Aorta (tissue), 5 donors: ENCODE measurements at regions not wholly inside any gene's neighbourhood (a gene's known extent, or its start where the extent isn't known, plus 50 kb on each side); places are given as distances from the start of the nearest gene placed in this dataset.
"Not testable (repeated sequence)": the region's sequence is repeated elsewhere in the genome, so short reads cannot be mapped to it uniquely, and the experiment has no call there.

Experiments
- ATAC-seq: fragments of 200-7000 bp; cut with Tn5 transposase; one replicate; pipeline ENCODE4 v1.9.1; 2022; ENCODE audit warnings: moderate library complexity; ENCODE audit not compliant: low FRiP score
- DNase-seq, 2 donors: peaks; one replicate each; pipeline ENCODE4 v3.0.0-alpha.2; 2020
- H3K27ac ChIP-seq, 2 donors: one replicate each; pipeline ENCODE4 v1.5.1; 2013; ENCODE audit warnings: low read length in 2 of 2, mild to moderate bottlenecking in 2 of 2, moderate library complexity in 2 of 2, control low read depth in 1 of 2, inconsistent platforms in 1 of 2, low read depth in 1 of 2
- H3K27me3 ChIP-seq, 2 donors: one replicate each; pipeline ENCODE4 v1.6.1; 2013; ENCODE audit warnings: control low read depth in 1 of 2, low read length in 1 of 2, mild to moderate bottlenecking in 1 of 2, moderate library complexity in 1 of 2; ENCODE audit not compliant: insufficient read depth in 2 of 2, control insufficient read depth in 1 of 2
- H3K36me3 ChIP-seq, 2 donors: one replicate each; pipeline ENCODE4 v1.6.1; 2013; ENCODE audit warnings: control low read depth in 1 of 2, low read length in 1 of 2, mild to moderate bottlenecking in 1 of 2; ENCODE audit not compliant: insufficient read depth in 2 of 2, control insufficient read depth in 1 of 2
- H3K4me1 ChIP-seq, 2 donors: one replicate each; pipeline ENCODE4 v1.6.1; 2013; ENCODE audit warnings: low read length in 2 of 2, control low read depth in 1 of 2, mild to moderate bottlenecking in 1 of 2, moderate library complexity in 1 of 2; ENCODE audit not compliant: insufficient read depth in 2 of 2, control insufficient read depth in 1 of 2
- H3K4me3 ChIP-seq, 2 donors: one replicate each; pipeline ENCODE4 v1.5.1; 2013; ENCODE audit warnings: low read length in 2 of 2, control low read depth in 1 of 2, mild to moderate bottlenecking in 1 of 2
- H3K9me3 ChIP-seq: one replicate; pipeline ENCODE4 v1.6.1; 2013; ENCODE audit warnings: mild to moderate bottlenecking, low read length; ENCODE audit not compliant: control insufficient read depth
- WGBS, 2 donors: extraction: QIAGEN DNeasy Blood & Tissue Kit; methylation state at CpG; one replicate each; pipeline ENCODE4 v1.1.7; 2013; 5-methylcytosine and 5-hydroxymethylcytosine counted together
- intact Hi-C, 2 donors: fragments of 100-400 bp; cut with DNase I; formaldehyde crosslinking; loops; one replicate each; pipeline versions ENCODE4 v1.14.2 to v1.15.0; 2022
- donor health status: healthy with polysubstance abuse.
- donor health status: Bipolar disorder and iron deficiency.
- donor health status: DM: no; HTN: no; CAD: no.
- donor health status: DM: no; HTN: no; CAD: no.
- donor health status: DM: yes; HTN: yes; CAD: no.

- Histone ChIP-seq H3K4me1 (no peaks in the 10 kb centered on the region), H3K9me3 (no peaks in the 10 kb centered on the region), H3K27ac (no peak overlapping the region), H3K27me3 (no peaks in the 10 kb centered on the region), H3K36me3 (no peaks in the 10 kb centered on the region), H3K4me3 (no peak overlapping the region)
- intact Hi-C loops = no loop called here
- ATAC-seq (no peak), DNase-seq (no peak)
- 34 to 40% methylated on average over 3 of the region's 3 CpGs for whole genome bisulfite sequencing, 2 donors
Observed at GRCh38 chr4:123017636-123018395, 95.4 kb upstream of the NUDT6 start.

GRCh38 chr4:123018396-123018775 is 96.0 kb upstream of the NUDT6 start:
- DNase-seq (no peak), ATAC-seq (no peak)
- WGBS, 2 donors = 51% methylated on average over 3 of the region's 3 CpGs
- H3K4me1 ChIP-seq = no peaks in the 10 kb centered on the region
- no peak overlapping the region for H3K4me3 ChIP-seq
- intact Hi-C loops = no loop called here
- H3K27ac ChIP-seq = no peak overlapping the region
- no peaks in the 10 kb centered on the region for H3K27me3 ChIP-seq
- no peaks in the 10 kb centered on the region for H3K36me3 ChIP-seq
- H3K9me3 ChIP-seq = no peaks in the 10 kb centered on the region

- 93 to 99% methylated on average over 11 of the region's 11 CpGs for WGBS, 2 donors
- DNase-seq = no peak
- Histone ChIP-seq H3K27me3 (no peaks in the 10 kb centered on the region), H3K4me1 (no peaks in the 10 kb centered on the region), H3K9me3 (no peaks in the 10 kb centered on the region), H3K36me3 (no peaks in the 10 kb centered on the region), H3K4me3 (no peak overlapping the region), H3K27ac (no peak overlapping the region)
- intact Hi-C loops = no loop called here
- no peak for ATAC-seq
Observed at GRCh38 chr4:123020285-123020684, 97.9 kb upstream of the NUDT6 start.

- DNase-seq (no peak), ATAC-seq (no peak)
- no peak overlapping the region for H3K27ac ChIP-seq
- no peak overlapping the region for H3K4me3 ChIP-seq
- no peaks in the 10 kb centered on the region for H3K27me3 ChIP-seq
- H3K4me1 ChIP-seq = no peaks in the 10 kb centered on the region
- H3K9me3 ChIP-seq = no peaks in the 10 kb centered on the region
- H3K36me3 ChIP-seq = no peaks in the 10 kb centered on the region
- intact Hi-C loops = no loop called here
- 97 to 98% methylated on average over 15 of the region's 15 CpGs for WGBS, 2 donors
Observed at GRCh38 chr4:123023647-123024046, 101.2 kb upstream of the NUDT6 start.

- intact Hi-C loops = no loop called here
- Histone ChIP-seq H3K27ac (no peak overlapping the region), H3K4me3 (no peak overlapping the region), H3K4me1 (no peaks in the 10 kb centered on the region), H3K36me3 (no peaks in the 10 kb centered on the region), H3K27me3 (no peaks in the 10 kb centered on the region), H3K9me3 (no peaks in the 10 kb centered on the region)
- 74 to 79% methylated on average over 6 of the region's 6 CpGs for WGBS, 2 donors
- no peak for DNase-seq
- no peak for ATAC-seq
Observed at GRCh38 chr4:123024710-123025109, 102.3 kb upstream of the NUDT6 start.

GRCh38 chr4:123025398-123025797 is 103.0 kb upstream of the NUDT6 start:
- no peak overlapping the region for H3K27ac ChIP-seq
- H3K4me1 ChIP-seq = no peaks in the 10 kb centered on the region
- WGBS, 2 donors = 95% methylated on average over 4 of the region's 4 CpGs
- no peaks in the 10 kb centered on the region for H3K27me3 ChIP-seq
- intact Hi-C loops = no loop called here
- no peak for DNase-seq
- no peaks in the 10 kb centered on the region for H3K9me3 ChIP-seq
- H3K36me3 ChIP-seq = no peaks in the 10 kb centered on the region
- ATAC-seq = no peak
- no peak overlapping the region for H3K4me3 ChIP-seq

GRCh38 chr4:123026015-123026414 is 103.6 kb upstream of the NUDT6 start:
- H3K9me3 ChIP-seq, H3K36me3 ChIP-seq, H3K4me3 ChIP-seq, H3K27ac ChIP-seq, H3K27me3 ChIP-seq, ATAC-seq, intact Hi-C loops, H3K4me1 ChIP-seq, DNase-seq: not testable (repeated sequence)
- WGBS, 2 donors = 81% methylated on average over 2 of the region's 2 CpGs

- intact Hi-C loops = no loop called here
- H3K9me3 ChIP-seq = no peaks in the 10 kb centered on the region
- H3K4me1 ChIP-seq = no peaks in the 10 kb centered on the region
- no peak for DNase-seq
- WGBS, 2 donors = 68 to 94% methylated on average over 2 of the region's 2 CpGs
- no peak overlapping the region for H3K4me3 ChIP-seq
- no peak for ATAC-seq
- no peaks in the 10 kb centered on the region for H3K36me3 ChIP-seq
- no peaks in the 10 kb centered on the region for H3K27me3 ChIP-seq
- no peak overlapping the region for H3K27ac ChIP-seq
Observed at GRCh38 chr4:123031664-123032063, 109.3 kb upstream of the NUDT6 start.

GRCh38 chr4:123034023-123034422 is 111.6 kb upstream of the NUDT6 start:
- intact Hi-C loops = no loop called here
- Histone ChIP-seq H3K27me3 (no peaks in the 10 kb centered on the region), H3K4me3 (no peak overlapping the region), H3K4me1 (peaks cover 2 to 3% of the 10 kb centered on the region in 2 donors), H3K27ac (no peak overlapping the region), H3K36me3 (no peaks in the 10 kb centered on the region), H3K9me3 (no peaks in the 10 kb centered on the region)
- no peak for DNase-seq
- ATAC-seq = no peak
- 89 to 94% methylated on average over 2 of the region's 2 CpGs for WGBS, 2 donors
